ENCODE measurements at regions not wholly inside any gene's neighbourhood (a gene's known extent, or its start where the extent isn't known, plus 50 kb on each side); places are given as distances from the start of the nearest gene placed in this dataset.

DNA sequence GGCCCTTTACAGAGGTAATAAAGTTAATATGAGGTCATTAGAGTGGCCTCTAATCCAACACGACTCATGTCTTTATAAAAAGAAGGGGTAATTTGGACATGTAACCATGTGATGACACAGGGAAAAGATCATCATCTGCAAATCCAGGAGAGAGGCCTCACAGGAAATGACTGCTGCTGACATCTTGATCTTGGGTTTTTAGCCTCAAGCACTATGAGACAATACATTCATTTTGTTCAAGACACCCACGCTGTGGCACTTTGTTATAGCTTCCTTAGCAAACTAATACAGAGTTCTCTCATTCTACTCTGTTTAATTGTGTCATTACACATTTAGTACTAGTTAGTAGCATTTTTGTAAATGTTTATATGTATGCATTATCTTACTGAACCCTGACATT is 64.0 kb upstream of the RUNX1 start:
- no peak for TF ChIP-seq POLR2A (IDR thresholded peaks at IDR 0.05)
- no peak for TF ChIP-seq CTCF (IDR thresholded peaks at IDR 0.05 in 4 of 5, conservative IDR thresholded peaks at IDR 0.05 in 1 of 5)
